Breast epithelium (tissue), 3 donors: ENCODE measurements at regions not wholly inside any gene's neighbourhood (a gene's known extent, or its start where the extent isn't known, plus 50 kb on each side); places are given as distances from the start of the nearest gene placed in this dataset.

Experiments used
- POLR2A ChIP-seq: fragments of 450-650 bp; IDR thresholded peaks from one replicate; pipeline ENCODE4 v1.6.1; 2016; ENCODE audit warnings: antibody characterized with exemption, mild to moderate bottlenecking, moderate library complexity
- POLR2AphosphoS5 ChIP-seq, 3 donors: sonication (generic); formaldehyde crosslinking; IDR thresholded peaks; one replicate each; pipeline ENCODE4 v1.6.1; 2017; ENCODE audit warnings: antibody characterized with exemption in 3 of 3
- TF ChIP-seq, protein P1 (sequence below), 3 donors: fragments of 450-650 bp; IDR thresholded peaks; one replicate each; pipeline ENCODE4 v1.5.1; 2016 to 2017; ENCODE audit warnings: antibody characterized with exemption in 3 of 3, mild to moderate bottlenecking in 3 of 3, moderate library complexity in 3 of 3

- TF ChIP-seq, protein P1, sequence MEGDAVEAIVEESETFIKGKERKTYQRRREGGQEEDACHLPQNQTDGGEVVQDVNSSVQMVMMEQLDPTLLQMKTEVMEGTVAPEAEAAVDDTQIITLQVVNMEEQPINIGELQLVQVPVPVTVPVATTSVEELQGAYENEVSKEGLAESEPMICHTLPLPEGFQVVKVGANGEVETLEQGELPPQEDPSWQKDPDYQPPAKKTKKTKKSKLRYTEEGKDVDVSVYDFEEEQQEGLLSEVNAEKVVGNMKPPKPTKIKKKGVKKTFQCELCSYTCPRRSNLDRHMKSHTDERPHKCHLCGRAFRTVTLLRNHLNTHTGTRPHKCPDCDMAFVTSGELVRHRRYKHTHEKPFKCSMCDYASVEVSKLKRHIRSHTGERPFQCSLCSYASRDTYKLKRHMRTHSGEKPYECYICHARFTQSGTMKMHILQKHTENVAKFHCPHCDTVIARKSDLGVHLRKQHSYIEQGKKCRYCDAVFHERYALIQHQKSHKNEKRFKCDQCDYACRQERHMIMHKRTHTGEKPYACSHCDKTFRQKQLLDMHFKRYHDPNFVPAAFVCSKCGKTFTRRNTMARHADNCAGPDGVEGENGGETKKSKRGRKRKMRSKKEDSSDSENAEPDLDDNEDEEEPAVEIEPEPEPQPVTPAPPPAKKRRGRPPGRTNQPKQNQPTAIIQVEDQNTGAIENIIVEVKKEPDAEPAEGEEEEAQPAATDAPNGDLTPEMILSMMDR (IDR thresholded peaks at IDR 0.05): no peak
- TF ChIP-seq POLR2A (no peak), POLR2AphosphoS5 (IDR thresholded peaks at IDR 0.05) (no peak)
Observed at GRCh38 chr1:68307378-68307787, 75.1 kb upstream of the WLS start.
